Vagina (tissue), 2 donors: ENCODE measurements at regions not wholly inside any gene's neighbourhood (a gene's known extent, or its start where the extent isn't known, plus 50 kb on each side); places are given as distances from the start of the nearest gene placed in this dataset.

Experiments
- POLR2A ChIP-seq, 2 donors: fragments of 450-650 bp; IDR thresholded peaks; one replicate each; pipeline ENCODE4 v1.6.1; 2017; ENCODE audit warnings: antibody characterized with exemption in 2 of 2, mild to moderate bottlenecking in 2 of 2, moderate library complexity in 2 of 2
- POLR2AphosphoS5 ChIP-seq, 2 donors: sonication (generic); formaldehyde crosslinking; IDR thresholded peaks; one replicate each; pipeline ENCODE4 v1.9.0; 2017; ENCODE audit warnings: antibody characterized with exemption in 2 of 2, mild to moderate bottlenecking in 2 of 2, low read depth in 1 of 2; ENCODE audit not compliant: insufficient read depth in 1 of 2
- TF ChIP-seq, protein P1 (sequence below), 3 experiments: fragments of 450-650 bp in 2 of 3; fragments of 200-600 bp in 1 of 3; sonication (generic) in 1 of 3; IDR thresholded peaks; one replicate each; pipeline ENCODE4 v1.5.1; 2017 to 2019; ENCODE audit warnings: antibody characterized with exemption in 3 of 3, mild to moderate bottlenecking in 2 of 3, moderate library complexity in 2 of 3

DNA sequence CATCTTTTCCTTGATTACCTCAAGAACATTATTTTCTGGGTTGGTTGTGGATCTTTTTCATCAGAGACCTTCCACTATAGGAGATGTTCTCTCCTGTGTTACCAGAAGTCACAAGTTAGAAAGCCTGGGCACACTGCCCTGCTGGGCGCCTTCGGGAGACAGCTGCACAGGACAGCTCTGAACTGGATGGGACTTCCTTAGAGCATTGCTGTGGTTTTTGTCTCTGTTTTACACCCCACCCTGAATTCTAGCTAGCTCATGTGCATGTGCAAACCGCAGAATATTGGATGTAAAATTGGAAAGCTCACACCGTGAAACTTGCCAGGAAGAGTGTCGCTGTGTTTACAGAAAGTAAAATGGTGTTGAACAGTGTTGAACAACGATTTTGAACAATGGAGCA is 54.4 kb upstream of the SEC61G start:
- TF ChIP-seq, protein P1, sequence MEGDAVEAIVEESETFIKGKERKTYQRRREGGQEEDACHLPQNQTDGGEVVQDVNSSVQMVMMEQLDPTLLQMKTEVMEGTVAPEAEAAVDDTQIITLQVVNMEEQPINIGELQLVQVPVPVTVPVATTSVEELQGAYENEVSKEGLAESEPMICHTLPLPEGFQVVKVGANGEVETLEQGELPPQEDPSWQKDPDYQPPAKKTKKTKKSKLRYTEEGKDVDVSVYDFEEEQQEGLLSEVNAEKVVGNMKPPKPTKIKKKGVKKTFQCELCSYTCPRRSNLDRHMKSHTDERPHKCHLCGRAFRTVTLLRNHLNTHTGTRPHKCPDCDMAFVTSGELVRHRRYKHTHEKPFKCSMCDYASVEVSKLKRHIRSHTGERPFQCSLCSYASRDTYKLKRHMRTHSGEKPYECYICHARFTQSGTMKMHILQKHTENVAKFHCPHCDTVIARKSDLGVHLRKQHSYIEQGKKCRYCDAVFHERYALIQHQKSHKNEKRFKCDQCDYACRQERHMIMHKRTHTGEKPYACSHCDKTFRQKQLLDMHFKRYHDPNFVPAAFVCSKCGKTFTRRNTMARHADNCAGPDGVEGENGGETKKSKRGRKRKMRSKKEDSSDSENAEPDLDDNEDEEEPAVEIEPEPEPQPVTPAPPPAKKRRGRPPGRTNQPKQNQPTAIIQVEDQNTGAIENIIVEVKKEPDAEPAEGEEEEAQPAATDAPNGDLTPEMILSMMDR (IDR thresholded peaks at IDR 0.05): no peak
- TF ChIP-seq POLR2AphosphoS5 (IDR thresholded peaks at IDR 0.05; ENCODE audit: insufficient read depth in 1 of 2, low read depth in 1 of 2): no peak
- TF ChIP-seq POLR2A (IDR thresholded peaks at IDR 0.05): no peak
